Stimulated activated naive CD4-positive, alpha-beta T cell treated with Interleukin-2 at 50 U/mL for 16 hours (primary cell): ENCODE measurements at regions not wholly inside any gene's neighbourhood (a gene's known extent, or its start where the extent isn't known, plus 50 kb on each side); places are given as distances from the start of the nearest gene placed in this dataset.

ENCODE experiments used
- DNase-seq: peaks from one replicate; lab custom pipeline; 2025; lab: John Stamatoyannopoulos, UW

DNA sequence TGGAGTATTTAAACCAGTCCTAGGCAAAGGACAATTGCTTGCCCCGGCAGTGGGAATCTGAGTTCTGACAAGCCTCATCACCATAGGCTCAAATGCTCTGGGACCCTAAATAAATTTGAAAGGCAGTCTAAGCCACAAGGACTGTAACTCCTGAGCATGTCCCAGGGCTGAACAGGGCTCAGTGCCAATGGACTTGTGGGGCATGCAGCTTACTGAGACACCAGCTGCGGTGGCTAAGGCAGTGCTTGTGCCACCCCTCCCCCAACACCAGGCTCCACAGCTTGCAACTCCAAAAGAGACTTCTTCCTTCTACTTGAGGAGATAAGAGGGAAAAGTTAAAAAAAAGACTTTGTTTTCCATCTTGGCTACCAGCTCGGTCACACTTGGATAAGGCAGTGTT lies 289.7 kb upstream of the DCBLD2 start:
- DNase-seq = no peak

DNA sequence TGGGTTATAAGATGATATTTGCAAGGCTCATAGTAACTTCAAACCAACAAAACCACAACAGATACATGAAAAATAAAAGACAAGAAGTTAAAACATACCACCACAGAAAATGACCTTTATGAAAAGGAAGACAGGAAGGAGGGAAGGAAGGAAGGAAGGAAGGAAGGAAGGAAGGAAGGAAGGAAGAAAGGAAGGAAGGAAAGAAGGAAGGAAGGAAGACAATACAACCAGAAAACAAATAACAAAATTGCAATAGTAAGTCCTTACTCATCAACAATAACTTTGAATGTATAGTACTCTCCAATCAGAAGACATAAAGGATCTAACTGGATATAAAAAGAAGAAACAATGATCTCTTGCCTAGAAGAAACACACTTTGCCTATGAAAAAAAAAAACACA lies 287.4 kb upstream of the DCBLD2 start:
- DNase-seq = no peak

DNA sequence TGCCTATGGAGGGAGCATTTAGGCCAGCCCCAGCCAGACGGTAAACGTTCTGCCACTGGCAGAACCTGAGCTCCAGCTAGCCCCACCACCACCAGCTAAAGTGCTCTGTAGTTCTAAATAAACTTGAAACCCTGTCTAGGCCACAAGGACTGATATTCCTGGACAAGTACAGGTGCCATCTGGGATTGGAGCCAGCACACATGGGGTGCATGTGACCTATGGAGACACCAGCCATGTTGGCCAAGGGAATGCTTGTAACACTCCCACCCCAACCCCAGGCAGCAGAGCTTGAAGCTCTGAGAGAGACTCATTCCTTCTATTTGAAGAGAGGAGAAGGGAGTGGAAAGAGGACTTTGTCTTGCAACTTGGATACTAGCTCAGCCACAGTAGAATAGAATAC lies 284.5 kb upstream of the DCBLD2 start:
- DNase-seq = no peak

DNA sequence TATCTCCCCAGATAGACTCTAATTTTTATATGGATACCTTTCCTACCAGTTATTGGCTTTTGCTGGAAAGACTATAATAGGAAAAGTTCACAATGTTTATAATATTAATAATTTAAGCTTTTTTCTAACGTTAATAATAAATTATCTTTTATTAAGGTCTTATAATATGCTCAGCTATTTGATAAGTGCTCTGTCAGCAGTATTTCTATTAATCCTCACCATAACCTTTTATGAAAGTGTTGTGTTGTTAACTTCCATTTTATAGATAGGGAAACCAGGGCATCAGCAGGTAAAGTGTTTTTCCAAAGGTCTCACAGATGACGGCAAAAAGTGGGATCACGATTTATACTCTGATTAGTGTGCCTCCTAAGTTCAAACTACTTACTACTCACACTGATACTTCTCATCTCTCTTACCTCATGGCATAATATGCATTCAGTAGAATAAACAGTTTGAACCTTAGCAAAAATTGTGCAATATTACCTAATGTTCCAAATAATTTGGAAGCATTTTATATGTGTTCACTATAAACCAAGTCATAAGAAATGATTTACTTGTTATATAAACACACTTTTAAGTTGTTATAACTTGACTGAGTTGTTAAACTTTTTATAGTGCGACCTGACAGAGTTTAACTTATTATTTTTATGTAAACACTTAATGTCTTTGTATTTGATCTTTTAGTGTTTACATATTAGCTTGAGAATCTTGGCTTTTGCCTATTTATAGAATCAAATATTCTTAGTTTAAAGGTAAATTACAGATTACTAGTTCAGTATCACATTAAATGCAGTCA lies 274.9 kb upstream of the DCBLD2 start:
- DNase-seq = no peak

DNA sequence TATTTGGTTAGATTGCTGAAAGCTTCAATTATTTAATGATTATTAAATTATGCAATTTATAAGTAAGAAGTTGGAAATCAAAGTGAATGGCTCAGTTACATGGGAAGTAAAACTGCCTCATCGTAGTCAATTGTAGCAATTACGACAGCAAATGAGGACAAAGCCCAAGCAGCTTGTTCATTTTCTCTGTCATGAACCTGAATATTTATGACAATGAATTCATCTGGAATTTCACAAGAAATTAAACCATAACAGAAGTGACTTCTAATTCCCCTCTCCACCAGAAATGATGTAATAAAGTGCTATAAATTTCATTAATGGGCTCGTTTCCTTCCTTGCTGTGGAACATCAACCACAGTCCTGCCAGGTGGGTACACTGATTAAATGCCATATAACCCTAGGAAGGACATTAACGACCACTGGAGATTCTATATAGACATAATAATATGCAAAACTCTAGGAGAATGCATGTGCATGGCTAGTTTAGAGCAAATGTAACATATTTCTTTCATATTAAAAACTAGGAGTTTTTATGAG lies 273.8 kb upstream of the DCBLD2 start:
- DNase-seq = no peak

DNA sequence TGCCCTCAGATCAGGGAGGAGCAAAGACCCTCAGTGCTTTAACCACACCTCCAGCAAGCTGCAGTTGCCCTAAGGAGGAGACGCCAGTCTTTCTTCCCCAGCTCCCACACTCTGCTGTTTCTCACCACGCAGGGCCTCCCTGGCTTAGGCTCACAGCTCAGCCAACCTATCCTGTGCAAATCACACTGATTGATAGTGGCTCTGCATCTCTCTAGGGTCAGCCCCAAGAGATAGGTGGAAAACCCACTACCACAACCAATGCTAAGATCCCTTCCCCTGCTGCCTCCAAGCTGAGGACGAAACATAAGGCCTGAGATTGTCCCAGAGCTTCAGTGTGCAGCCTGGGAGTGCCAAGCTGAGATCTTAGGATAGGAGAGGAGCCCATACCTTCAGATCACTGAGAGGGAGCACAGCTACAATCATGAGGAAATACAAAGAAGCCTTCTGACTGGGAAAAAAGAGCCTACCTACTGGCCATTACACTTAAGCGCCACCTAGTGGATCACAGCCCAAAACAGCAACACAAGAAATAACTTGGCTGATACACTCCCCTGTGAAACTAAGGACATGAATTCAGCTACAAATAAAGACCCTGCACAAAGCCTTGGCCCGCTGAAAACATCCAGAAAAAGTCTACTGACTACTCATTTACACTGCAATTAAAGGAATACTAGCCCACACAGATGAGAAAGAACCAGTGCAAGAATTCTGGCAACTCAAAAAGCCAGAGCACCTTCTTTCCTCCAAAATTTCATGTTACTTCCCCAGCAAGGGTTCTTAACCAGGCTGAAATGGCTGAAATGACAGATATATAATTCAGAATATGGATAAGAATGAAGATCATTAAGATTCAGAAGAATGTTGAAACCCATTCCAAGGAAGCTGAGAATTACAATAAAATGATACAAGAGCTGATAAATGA lies 271.5 kb upstream of the DCBLD2 start:
- DNase-seq = peak; percentile 1

DNA sequence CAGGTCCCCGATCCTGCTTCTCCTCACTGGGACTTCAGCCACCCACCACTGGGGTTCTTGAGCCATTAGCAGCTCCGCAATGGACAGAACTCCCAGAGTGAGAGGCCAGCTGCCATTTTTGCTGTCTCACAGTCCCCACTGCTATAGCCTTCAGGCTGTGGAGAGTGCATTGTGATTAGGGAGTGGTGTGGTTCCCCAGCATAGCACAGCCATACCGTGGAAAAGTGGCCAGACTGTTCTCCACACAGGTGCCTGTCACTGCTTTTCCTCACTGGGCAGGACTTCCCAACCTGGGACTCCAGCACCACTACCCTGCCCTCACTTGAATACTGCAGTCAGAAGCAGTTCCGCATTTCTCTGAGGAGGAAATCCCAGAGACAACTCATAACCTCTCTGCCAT lies 270.3 kb upstream of the DCBLD2 start:
- DNase-seq = no peak

DNA sequence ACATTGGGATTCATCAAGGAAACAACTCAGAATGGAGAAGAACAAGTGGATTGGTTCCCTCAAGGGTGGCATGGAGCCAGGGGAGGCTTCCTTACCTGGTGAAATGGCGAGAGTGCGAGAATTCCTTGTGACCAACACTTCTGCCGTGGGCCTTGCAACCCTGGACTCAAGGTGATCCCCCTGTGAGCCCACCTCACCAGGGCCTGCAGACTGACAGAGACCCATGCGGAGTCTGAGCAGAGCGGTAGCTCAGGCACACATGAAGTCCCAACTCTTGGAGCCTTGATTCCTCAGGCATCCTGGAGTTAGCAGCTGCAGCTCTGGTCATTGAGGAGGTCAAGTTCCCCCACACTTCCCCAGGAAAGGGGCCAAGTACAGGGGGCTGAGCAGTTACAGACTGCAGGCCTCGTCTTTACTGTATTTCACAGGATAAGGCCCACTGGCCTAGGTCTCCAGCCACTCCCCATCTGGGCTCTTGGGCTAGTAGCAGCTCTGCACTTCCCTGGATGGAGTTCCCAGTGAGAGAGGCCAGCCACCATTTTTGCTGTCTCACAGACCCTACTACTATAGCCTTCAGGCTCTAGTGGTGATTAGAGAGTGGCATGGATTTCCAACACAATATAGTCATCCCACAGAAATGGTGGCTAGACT lies 269.5 kb upstream of the DCBLD2 start:
- no peak for DNase-seq

DNA sequence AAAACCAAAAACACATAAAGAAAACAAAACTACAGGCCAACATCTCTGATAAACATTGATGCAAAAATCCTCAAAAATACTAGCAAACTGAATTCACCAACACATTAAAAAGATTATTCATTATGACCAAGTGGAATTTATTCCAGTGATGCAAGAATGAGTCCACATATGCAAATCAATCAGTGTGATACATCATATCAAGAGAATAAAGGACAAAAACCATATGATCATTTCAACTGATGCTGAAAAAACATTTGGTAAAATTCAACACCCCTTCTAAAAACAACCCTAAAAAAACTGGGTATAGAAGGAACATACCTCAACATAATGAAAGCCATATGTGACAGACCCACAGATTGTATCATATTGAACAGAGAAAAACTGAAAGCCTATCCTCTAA lies 265.6 kb upstream of the DCBLD2 start:
- no peak for DNase-seq

DNA sequence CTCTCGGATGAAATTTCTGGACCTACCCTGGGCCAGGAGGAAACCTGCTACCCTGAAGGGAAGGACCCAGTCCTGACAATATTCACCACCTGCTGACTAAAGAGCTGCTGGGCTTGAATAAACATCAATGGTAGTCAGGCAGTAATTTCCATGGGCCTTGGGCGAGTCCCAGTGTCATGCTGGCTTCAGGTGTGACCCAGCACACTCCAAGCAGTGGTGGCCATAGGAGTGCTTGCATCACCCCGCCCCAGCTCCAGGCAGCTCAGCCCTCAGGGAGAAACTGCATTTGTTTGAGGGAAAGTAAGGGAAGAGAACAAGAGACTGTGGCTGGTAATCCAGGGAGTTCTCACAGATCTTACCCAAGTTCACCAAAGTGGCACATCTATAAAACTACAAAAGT lies 261.8 kb upstream of the DCBLD2 start:
- DNase-seq = no peak

DNA sequence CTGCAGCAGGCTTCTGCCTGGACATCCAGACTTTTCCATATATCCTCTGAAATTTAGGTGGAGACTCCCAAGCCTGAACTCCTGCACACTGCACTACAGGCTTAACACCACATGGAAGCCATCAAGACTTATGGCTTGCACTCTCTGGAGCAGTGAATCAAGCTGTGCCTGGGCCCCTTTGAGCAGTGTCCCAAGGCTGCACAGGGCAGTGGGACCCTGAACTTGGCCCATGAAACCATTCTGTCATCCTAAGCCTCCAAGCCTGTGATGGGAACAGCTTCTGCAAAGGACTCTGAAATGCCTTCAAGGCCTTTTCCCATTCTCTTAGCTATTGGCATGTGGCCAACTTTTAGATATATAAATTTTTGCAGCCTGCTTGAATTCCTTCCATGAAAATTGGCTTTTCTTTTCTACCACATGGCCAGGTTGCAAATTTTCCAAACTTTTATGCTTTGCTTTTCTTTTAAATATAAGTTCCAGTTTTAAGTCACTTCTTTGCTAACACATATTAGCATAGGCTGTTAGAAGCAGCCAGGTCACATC lies 257.8 kb upstream of the DCBLD2 start:
- DNase-seq = no peak

DNA sequence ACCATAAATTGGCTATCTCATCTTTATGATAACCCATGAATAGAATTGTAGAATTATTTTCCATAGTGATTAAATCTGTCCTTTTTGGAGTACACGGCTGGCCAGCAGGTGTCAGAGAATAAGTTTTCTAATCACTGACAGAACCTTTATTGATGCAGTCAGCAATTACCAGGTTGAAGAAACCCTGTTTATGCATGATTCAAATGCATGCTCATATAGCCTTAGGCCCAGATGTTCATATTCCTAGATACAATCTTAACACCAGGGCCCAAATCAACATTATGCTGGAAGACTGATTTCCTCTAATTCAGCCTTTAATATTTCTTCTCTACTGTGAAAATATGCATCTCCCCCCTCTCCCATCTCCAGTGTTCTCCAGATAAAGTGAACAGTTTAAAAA lies 243.5 kb upstream of the DCBLD2 start:
- DNase-seq = no peak

DNA sequence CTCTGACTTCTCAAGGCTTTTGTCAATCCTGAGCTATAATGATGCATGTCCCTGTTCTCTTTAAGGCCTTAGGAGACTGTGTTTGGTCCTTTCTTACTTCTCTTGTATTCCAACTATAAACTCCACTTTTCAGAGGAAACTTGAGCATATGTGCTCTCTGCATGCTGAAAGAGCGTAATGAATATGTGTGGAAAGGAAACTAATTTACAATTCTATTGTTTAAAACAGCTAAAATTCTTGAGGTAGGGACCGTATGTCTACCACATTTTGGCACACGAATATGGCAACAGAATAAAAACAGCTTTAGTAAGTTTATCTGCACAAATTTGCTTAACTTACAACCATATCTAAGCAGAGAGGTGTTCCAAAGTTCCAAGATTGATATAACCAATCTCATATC lies 242.0 kb upstream of the DCBLD2 start:
- no peak for DNase-seq

DNA sequence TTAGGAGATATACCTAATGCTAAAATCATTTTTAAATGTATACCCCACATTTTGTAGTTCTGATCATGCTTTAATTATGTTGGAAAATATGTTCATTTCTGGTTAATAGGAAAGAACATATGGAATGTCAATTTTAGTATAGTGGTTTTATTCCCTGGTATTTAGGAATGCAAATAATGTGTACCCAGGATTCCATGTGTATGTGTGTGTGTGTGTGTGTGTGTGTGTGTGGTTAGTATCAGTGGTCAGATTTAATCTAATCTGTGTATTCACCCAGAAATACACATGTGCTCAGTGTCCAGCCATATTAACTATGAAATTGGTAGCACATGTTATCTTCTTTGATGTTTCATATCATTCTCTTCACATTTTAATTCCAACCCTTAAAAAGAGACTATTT lies 233.5 kb upstream of the DCBLD2 start:
- DNase-seq = no peak

DNA sequence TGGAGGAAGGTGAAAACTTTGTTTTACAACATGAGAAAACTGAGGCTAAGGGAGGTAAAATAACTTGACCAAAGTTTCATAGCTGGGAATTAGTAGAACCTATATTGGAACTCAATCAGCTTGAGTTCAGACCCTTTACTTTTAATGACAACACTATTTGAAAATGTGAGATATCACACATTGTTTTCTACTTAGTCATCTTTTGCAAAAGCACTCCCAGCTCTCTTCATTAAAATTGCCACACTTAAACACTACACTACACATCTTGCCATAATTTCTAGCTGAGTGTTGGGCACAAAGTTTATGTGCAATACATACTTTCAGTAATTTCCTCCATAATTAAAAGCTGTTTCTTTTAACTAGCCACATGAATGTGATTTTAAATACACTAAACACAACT lies 230.4 kb upstream of the DCBLD2 start:
- DNase-seq = no peak

DNA sequence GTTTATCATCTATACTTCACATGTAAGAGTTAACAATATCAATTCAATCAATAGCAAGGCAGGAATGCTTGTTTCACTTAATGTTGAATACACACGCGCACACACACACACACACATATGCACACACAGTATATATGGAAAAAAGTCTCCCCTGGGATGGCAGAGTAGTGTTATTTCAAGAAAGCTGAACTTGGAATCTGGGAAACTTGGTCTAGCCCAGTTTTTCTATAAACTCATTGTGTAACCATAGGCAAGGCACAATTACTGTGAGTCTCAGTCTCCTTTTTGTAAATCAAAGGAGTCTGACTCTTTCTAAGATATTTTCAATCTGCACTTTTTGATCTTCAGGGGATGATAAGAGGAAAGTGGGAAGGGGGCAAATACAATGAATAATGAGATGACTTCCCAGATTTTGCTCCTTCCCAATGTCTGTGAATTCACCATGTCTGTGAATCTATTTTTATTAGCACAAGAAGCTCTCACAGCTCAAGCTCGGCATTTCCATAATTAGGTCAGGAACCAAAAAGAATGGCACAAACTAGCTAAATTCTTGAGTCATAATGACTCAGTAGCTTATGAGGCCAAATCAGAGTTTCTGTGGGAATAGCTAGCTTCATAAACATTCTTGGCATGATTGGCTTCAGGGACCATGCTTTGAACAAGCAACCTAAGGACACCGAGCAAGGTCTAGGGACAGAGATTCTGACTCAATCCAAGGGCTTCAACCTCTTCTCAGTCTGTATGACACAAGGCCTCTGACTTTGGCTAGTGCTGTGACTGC lies 227.4 kb upstream of the DCBLD2 start:
- DNase-seq = no peak

DNA sequence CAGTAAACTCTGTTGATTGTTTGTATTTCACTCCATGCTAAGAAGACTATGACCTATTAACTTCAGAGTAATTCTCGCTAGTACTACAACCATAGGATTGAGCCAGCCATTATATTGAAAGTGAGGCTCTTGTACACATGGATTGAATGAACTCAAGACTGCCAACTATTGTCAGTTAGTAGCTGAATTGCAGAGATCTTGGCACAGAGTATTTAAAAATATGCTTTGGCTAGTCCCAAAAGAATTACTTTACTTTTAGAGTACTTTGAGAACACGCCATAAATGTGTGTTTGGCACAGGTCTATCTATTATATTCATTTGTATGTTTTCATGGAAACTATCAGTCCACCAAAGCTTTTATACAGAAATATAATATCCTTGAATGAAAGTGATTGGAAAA lies 226.7 kb upstream of the DCBLD2 start:
- DNase-seq = no peak

DNA sequence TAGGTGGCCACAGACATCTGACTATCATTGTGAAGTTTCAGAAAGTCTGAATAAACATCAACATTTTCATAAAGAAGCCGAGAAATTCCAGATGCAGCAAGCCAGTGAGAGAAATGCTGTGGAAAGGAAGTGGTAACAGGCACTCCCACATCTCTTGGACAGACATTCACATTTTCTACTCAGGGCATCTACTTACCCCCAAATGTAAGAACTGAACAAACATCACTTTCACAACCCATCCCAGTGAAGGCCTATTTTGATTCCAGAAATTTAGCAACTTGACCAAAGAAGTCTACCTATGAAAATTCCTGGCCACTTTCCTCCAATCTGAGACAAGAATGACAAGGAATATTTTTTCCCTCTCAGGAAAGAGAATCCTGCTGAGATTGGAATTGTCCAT lies 224.8 kb upstream of the DCBLD2 start:
- no peak for DNase-seq

DNA sequence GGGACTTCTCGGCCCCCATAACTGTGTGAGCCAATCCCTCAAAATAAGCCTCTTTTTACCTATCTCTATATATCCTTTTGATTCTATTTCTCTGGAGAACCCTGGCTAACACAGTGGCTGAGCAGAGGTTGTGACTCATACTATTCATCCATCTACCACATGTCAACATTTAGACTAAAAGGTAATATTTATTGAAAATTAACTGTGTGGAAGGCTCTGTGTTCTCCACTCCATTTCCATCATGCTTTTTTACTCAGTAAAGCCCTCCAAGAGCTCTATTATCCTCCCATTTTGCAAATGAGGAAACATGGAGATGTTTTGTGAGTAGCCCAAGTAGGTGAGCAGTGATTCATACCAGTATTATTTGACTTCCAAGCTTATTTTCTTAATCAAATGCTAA lies 217.9 kb upstream of the DCBLD2 start:
- DNase-seq = no peak

DNA sequence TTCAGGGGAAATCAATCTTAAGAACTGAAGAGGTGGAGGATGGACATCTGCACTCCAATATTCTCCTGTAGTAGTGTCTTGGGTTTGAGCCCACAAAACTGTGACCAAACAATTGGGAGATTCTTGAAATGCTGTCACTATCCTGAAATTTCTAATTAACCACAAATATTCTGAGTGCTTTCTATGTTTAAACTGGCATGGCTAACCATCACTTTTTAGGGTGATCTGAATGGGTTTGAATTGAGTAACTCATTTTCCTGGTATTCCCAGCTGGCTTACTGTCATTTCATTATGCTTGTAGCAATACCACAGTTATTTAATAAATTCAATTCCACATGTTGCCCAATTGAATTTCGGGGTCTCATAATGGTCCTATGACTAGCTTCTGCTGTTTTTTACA lies 216.9 kb upstream of the DCBLD2 start:
- no peak for DNase-seq

DNA sequence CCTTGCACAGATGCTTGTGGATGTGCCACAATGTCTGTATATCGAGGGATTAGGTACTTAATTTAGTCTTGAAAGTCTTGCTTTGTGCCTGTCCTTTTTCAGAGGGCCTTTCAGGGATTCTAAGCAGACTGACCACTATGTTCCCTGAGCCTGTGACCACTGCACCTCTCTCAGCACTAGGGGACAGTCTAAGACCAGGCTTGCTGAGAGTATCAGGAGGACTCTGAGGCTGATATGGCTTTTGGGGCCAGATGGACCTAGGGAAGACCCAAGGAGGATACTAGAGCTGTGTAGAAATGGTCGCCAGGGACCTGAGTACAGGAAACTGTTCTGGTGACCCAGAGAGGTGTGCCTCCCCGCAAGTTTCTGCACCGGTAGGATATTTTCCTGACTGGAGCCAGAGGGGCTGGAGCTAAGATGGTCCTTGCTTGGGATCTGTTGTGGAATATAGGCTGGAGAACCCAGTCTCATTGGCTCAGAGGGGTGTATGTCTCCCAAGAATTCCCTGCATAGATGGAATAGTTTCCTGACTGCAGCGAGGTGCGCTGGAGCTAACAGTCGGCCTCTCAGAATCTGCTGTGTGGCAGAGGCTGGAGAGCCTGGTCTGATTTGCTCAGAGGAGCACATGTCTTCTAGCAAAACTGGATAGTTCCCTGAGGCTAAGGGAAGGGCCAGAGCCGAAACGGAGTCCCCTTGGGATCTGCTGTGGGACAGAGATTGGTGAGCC lies 213.2 kb upstream of the DCBLD2 start:
- DNase-seq = no peak
